Liver (tissue), 3 donors: ENCODE measurements at regions not wholly inside any gene's neighbourhood (a gene's known extent, or its start where the extent isn't known, plus 50 kb on each side); places are given as distances from the start of the nearest gene placed in this dataset.

ENCODE experiments used
- EGR1 ChIP-seq, 2 donors: IDR thresholded peaks; 2 replicates each; pipeline ENCODE4 v1.6.1; 2016 to 2018; ENCODE audit warnings: antibody characterized with exemption in 2 of 2, low read depth in 2 of 2
- FOXA2 ChIP-seq: IDR thresholded peaks from 2 replicates; pipeline ENCODE4 v1.6.1; 2016; ENCODE audit warnings: antibody characterized with exemption
- GABPA ChIP-seq, 2 donors: IDR thresholded peaks in 1 of 2; conservative IDR thresholded peaks in 1 of 2; 2 replicates each; pipeline ENCODE4 v1.6.1; 2016; ENCODE audit warnings: antibody characterized with exemption in 2 of 2, mild to moderate bottlenecking in 1 of 2, moderate library complexity in 1 of 2
- HNF4A ChIP-seq, 2 donors: conservative IDR thresholded peaks; 2 replicates each; pipeline ENCODE4 v1.6.1; 2016; ENCODE audit warnings: antibody characterized with exemption in 2 of 2, mild to moderate bottlenecking in 2 of 2
- JUND ChIP-seq, 2 donors: IDR thresholded peaks; 2 replicates each; pipeline ENCODE4 v1.6.1; 2016; ENCODE audit warnings: antibody characterized with exemption in 2 of 2
- MAX ChIP-seq: IDR thresholded peaks from 2 replicates; pipeline ENCODE4 v1.6.1; 2016; ENCODE audit warnings: antibody characterized with exemption
- REST ChIP-seq: IDR thresholded peaks from 2 replicates; pipeline ENCODE4 v1.6.1; 2016; ENCODE audit warnings: antibody characterized with exemption, mild to moderate bottlenecking
- RXRA ChIP-seq, 2 donors: IDR thresholded peaks; 2 replicates each; pipeline ENCODE4 v1.6.1; 2017 to 2018; ENCODE audit warnings: antibody characterized with exemption in 2 of 2, mild to moderate bottlenecking in 1 of 2
- YY1 ChIP-seq: IDR thresholded peaks from 2 replicates; pipeline ENCODE4 v1.6.1; 2016; ENCODE audit warnings: antibody characterized with exemption, mild to moderate bottlenecking
- TF ChIP-seq, protein P1 (sequence below): fragments of 150-350 bp; IDR thresholded peaks from 2 replicates; pipeline ENCODE4 v1.5.1; 2017; ENCODE audit warnings: improper control_type of control experiment, low read depth, low read length; ENCODE audit not compliant: missing input control
- TF ChIP-seq, protein P2 (sequence below): IDR thresholded peaks from 2 replicates; pipeline ENCODE4 v1.6.1; 2016; ENCODE audit warnings: antibody characterized with exemption
- TF ChIP-seq, protein P3 (sequence below): IDR thresholded peaks from 2 replicates; pipeline ENCODE4 v1.6.1; 2016; ENCODE audit warnings: antibody characterized with exemption
- donor health status: healthy.
- donor health status: healthy.

DNA sequence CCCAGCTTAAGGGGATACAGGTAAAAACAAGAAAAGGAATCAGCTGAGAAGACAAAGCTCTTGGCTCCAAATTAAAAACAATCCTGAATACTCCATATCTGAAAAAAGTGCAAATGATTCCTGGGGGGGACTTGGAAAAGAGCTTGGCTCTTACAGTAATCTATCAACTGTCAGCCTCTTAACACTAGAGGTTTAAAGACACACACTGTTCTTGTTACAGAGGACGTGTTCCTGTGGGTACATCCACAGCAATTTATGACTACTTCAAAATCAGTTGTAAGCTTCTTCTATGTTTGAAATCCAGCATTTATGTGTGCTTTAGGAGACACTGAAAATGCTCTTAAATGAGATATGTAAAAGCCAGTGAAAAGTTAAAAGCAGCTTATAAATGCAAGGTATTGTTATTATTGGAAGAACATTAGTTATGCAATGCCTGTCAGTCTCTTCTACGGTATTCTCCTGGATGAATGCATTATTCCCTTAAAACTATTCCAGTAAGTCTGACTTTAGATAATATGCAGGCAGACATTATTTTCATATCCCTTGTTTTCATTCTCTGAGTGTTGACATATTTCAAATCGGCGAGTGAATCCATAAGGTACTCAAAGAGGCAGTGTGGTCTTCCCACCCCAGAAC lies 408.4 kb upstream of the ADAMTS9 start:
- TF ChIP-seq, protein P1, sequence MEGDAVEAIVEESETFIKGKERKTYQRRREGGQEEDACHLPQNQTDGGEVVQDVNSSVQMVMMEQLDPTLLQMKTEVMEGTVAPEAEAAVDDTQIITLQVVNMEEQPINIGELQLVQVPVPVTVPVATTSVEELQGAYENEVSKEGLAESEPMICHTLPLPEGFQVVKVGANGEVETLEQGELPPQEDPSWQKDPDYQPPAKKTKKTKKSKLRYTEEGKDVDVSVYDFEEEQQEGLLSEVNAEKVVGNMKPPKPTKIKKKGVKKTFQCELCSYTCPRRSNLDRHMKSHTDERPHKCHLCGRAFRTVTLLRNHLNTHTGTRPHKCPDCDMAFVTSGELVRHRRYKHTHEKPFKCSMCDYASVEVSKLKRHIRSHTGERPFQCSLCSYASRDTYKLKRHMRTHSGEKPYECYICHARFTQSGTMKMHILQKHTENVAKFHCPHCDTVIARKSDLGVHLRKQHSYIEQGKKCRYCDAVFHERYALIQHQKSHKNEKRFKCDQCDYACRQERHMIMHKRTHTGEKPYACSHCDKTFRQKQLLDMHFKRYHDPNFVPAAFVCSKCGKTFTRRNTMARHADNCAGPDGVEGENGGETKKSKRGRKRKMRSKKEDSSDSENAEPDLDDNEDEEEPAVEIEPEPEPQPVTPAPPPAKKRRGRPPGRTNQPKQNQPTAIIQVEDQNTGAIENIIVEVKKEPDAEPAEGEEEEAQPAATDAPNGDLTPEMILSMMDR = no peak
- TF ChIP-seq GABPA (IDR thresholded peaks at IDR 0.05 in 1 of 2, conservative IDR thresholded peaks at IDR 0.05 in 1 of 2) (no peak), REST (no peak), MAX (no peak), RXRA (IDR thresholded peaks at IDR 0.05) (no peak), JUND (IDR thresholded peaks at IDR 0.05) (no peak), FOXA2 (no peak), HNF4A (conservative IDR thresholded peaks at IDR 0.05) (no peak), EGR1 (IDR thresholded peaks at IDR 0.05; ENCODE audit: low read depth in 2 of 2) (no peak), YY1 (no peak)
- TF ChIP-seq, protein P2, sequence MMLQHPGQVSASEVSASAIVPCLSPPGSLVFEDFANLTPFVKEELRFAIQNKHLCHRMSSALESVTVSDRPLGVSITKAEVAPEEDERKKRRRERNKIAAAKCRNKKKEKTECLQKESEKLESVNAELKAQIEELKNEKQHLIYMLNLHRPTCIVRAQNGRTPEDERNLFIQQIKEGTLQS = no peak
- TF ChIP-seq, protein P3, sequence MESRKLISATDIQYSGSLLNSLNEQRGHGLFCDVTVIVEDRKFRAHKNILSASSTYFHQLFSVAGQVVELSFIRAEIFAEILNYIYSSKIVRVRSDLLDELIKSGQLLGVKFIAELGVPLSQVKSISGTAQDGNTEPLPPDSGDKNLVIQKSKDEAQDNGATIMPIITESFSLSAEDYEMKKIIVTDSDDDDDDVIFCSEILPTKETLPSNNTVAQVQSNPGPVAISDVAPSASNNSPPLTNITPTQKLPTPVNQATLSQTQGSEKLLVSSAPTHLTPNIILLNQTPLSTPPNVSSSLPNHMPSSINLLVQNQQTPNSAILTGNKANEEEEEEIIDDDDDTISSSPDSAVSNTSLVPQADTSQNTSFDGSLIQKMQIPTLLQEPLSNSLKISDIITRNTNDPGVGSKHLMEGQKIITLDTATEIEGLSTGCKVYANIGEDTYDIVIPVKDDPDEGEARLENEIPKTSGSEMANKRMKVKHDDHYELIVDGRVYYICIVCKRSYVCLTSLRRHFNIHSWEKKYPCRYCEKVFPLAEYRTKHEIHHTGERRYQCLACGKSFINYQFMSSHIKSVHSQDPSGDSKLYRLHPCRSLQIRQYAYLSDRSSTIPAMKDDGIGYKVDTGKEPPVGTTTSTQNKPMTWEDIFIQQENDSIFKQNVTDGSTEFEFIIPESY = no peak
